Esophagus mucosa (tissue), 1 donor: ENCODE measurements at regions not wholly inside any gene's neighbourhood (a gene's known extent, or its start where the extent isn't known, plus 50 kb on each side); places are given as distances from the start of the nearest gene placed in this dataset.
"Not testable (repeated sequence)": the region's sequence is repeated elsewhere in the genome, so short reads cannot be mapped to it uniquely, and the experiment has no call there.

Experiments used
- ATAC-seq: fragments of 200-7000 bp; cut with Tn5 transposase; one replicate; pipeline ENCODE4 v1.9.1; 2020
- donor health status: DM: yes; HTN: yes; CAD: no.

DNA sequence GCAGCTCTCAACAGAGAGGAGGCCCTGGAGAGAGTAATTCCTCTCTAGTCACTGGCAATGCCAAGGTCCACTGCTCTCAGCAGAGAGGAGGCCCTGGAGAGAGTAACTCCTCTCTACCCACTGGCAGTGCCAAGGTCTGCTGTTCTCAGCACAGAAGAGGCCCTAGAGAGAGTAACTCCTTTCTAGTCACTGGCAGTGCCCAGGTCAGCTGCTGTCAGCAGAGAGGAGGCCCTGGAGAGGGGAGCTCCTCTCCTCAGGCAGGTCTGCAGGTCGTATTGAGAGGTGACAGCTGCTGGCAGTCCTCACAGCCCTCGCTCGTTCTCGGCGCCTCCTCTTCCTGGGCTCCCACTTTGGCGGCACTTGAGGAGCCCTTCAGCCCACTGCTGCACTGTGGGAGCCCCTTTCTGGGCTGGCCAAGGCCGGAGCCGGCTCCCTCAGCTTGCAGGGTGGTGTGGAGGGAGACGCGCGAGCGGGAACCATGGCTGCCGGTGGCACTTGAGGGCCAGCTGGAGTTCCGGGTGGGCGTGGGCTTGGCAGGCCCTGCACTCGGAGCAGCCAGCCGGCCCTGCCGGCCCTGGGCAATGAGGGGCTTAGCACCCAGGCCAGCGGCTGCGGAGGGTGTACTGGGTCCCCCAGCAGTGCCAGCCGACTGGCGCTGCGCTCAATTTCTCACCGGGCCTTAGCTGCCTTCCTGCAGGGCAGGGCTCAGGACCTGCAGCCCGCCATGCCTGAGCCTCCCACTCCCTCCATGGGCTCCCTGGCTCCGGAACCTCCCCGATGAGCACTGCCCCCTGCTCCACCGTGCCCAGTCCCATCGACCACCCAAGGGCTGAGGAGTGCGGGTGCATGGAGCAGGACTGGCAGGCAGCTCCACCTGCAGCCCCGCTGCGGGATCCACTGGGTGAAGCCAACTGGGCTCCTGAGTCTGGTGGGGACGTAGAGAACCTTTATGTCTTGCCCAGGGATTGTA is 642.9 kb downstream of the PRR16 start:
- not testable (repeated sequence) for ATAC-seq

DNA sequence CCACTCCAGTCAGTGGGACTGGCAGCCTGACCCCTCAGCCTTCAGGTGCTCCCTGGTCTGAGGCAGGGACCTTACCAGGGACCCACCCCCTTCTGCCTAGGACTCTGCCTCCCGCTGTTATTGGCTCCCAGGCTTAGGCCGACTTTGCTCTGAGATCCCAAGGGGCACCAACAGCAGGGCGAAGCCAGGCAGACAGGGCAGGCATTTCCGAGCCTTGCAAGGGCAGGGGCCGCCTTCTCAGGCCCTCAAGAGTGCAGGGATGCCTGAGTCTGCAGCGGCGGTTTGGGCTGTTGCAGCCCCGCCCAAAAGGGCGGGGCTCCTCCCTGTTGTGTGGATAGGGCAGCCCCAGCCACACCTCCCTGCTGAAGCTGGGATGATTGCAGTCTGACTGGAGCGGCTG is 644.6 kb downstream of the PRR16 start:
- ATAC-seq: no peak

DNA sequence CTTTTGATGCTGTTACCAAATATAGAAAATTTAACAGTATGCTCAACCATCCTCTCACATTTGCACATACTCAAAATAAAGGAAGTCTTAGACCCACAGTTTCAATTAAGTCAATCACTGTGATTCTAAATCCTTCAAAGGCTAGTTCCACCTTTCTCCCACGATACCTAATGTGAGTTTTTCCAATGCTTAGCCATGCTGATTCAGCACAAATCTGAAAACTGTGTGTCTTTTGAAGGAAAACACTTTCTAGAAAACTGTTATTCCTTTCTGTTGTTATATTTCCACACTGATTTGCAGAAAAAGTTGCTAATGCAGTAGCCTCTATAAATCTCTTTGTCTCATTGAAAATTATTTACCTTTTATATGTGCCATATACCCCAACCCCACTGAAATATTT is 645.7 kb downstream of the PRR16 start:
- ATAC-seq: no peak

DNA sequence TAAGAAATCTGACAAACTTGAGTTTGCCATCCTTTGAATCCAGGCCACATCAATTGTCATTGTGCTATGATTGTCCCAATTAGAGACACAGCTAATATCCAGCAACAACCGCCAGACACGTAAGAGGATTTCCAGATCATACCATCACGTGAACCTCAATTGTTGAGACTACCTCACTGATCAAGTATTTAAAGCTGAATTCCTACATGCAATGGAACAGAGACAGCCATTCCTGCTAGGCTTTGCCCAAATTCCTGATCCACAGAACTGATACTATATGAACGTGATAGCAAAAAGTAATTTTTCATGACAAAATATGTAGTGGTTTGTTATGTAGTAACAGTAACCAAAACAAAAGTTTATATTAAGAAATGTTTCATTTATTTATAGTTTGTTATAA is 657.7 kb downstream of the PRR16 start:
- ATAC-seq: no peak

DNA sequence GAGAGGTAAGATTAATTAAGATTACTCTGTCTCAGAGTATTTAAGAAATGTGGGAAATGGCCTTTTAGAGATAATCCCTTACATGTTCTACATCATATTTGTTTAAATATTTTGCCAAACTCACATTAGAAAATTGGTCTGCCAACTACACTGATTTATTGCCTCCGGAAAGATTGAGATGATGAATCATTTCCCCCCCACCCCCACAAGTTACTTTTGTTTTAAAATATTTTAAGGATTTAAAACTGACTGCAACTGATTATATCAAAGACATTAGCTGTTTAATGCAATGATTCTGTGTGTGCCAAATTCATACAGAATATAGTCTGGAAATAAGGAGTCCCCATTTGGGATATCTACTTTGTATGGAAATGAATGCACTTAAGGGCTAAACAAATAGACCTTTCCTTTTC is 674.4 kb downstream of the PRR16 start:
- ATAC-seq: no peak

DNA sequence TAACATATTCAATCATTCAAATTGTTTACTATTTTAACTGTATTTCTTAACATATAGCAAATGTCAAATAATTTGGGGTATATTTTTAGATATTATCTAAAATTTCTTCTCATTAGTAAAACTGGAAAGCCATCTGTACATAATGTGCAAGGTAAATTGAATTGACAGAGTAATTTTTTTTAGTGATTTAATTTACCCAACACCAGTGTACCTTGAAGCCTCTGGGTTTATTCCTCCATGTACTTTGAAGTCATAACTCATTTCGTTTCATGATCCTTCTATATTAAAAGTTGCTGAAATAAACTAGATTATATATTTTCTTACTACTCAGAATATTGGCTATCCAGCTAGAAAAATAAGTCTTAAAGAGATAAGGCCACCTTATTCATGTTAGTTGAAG is 674.9 kb downstream of the PRR16 start:
- no peak for ATAC-seq

DNA sequence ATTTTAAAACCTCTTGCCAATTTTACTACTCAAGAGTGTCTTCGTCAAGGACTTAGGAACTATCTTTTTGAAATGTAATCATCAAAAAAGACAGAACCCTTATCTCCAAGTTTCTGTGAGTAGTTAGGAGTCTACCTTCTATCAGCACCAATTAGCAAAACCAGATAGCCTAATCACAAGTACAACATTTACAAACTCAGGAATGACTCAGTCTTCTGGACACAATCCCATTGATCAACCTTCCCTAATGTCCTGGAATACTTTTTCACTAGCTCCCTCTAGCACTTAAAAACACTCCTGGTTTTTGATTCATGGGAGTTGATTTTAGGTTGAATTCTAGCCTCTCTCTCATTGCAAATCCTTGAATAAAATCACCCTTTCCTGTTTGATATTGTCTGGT is 680.7 kb downstream of the PRR16 start:
- no peak for ATAC-seq

DNA sequence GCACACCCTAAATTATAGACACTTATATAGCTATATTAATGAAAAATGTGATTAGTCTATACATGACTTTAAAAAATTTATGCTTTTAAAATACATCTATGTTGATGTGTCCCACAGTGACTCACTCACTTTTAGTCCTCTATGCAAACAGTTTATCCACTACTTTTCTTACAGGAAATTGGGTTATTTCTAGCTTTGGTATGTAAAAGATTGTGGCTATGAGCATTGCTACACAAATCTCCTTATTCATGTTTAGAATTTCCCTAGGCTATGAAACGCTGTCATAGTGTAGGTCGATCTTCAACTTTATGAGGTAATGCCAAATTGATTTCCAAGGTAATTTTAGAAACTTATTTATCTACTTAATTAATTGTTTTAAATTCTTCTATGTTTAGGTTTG is 687.4 kb downstream of the PRR16 start:
- ATAC-seq: no peak

DNA sequence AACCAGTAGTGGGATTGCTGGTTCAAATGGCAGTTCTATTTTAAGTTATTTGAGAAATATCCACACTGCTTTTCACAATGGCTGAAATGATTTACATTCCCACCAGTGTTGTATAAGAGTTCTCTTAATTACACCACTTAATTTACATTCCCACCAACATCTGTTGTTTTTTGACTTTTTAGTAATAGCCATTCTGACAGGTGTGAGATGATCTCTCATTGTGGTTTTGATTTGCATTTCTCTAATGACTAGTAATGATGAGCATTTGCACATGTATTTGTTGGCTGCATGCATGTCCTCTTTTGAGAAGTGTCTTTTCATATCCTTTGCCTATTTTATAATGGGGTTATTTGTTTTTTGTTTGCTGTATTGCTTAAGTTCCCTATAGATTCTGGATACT is 688.3 kb downstream of the PRR16 start:
- ATAC-seq: no peak

DNA sequence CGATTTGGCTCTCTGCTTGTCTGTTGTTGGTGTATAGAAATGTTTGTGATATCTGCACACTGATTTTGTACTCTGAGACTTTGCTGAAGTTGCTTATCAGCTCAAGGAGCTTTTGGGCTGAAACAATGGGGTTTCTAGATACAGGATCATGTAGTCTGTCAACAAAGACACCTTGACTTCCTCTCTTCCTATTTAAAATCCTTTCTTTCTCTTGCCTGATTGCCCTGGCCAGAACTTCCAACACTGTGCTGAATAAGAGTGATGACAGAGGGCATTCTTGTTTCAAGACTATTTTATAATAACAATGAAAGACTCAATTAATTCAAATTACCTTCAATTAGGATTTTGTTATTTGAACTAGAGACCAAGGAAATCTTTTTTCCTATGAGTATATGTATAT is 692.5 kb downstream of the PRR16 start:
- no peak for ATAC-seq

DNA sequence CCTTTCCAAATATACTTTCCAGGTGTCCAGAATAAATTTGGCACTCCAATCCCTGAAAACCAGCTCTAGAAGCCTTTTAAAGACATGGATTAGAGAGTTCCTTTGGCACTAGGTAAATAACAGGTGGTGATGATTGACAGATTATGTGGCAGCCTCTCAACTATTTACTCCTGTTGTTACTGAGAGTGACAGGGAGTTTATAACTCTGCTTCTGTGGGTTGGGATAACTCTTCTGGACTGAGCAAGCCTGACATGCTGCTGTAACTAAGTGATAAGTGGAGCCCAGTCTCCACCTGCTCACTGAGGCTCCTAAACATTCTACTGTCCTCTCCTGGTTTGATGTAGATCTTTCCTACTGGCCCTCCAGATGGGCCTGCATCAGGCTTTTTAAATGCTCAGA is 693.2 kb upstream of the FTMT start:
- no peak for ATAC-seq

DNA sequence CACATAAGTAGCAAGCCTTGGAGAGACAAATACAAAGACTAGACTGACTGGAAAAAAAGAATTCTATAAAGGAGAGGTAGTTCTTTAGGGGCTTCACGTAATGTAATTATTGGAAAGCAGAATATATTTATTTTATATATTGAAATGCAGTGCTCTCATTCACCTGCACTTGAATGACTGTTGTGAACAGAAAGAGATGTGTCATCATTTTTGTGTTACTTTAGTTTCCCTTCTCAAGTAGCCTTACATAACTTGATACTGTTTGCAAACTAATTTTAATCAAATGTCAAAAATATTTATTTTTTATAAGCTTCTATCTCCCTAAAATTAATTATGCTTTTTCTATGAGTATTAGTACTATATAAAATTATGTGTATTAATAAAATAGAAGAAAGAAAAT is 691.1 kb upstream of the FTMT start:
- no peak for ATAC-seq

DNA sequence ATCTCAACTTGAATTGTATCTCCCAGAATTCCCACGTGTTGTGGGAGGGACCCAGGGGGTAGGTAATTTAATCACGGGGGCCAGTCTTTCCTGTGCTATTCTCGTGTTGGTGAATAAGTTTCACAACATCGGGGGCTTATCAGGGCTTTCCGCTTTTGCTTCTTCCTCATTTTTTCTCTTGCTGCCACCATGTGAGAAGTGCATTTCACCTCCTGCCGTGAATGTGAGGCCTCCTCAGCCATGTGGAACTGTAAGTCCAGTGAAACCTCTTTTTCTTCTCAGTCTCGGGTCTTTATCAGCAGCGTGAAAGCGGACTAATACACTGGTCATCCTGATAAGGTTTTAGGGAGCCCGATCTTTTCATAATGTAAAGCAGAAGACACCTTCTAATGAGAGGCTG is 687.0 kb upstream of the FTMT start:
- no peak for ATAC-seq

DNA sequence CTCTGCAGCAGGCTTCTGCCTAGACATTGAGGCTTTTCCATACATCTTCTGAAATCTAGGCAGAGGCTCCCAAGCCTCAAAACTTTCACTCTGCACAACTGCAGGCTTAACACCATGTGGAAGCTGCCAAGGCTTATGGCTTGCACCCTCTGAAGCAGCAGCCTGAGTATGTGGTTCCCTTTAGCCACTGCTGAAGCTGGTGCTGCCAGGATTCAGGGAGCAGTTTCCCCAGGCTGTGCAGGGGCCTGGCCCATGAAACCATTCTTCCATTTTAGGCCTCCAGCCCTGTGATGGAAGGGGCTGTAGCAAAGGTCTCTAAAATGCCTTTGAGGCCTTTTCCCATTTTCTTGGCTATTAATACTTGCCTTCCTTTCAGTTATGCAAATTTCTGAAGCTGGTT is 680.3 kb upstream of the FTMT start:
- ATAC-seq: no peak

DNA sequence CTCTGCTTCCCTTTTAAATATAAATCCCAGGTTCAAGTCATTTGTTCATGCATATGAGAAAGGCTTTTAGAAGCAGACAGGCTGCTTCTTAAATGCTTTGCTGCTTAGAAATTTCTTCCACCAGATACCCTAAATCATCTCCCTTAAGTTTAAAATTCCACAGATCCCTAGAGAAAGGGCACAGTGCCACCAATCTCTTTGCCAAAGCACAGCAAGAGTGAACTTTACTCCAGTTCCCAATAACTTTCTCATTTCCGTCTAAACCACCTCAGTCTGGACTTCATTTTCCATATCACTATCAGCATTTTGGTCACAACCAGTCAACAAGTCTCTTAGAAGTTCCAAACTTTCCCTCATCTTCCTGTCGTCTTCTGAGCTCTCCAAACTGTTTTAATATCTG is 679.8 kb upstream of the FTMT start:
- ATAC-seq: no peak

DNA sequence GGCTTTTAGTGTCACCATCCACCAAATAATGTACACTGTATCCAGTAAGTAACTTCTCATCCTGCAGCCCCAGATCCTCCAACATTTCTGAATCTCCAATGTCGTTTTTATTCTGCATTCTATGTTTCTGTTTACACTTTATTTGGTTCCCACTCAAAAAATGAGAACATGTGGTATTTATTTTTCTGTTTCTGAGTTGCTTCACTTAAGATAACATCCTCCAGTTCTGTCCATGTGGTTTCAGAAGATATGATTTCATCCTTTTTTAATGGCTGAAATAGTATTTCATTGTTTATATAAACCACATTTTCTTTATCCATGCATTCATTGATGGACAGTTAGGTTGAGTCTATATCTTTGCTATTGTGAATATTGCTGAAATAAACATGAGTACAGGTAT is 677.3 kb upstream of the FTMT start:
- ATAC-seq: no peak

DNA sequence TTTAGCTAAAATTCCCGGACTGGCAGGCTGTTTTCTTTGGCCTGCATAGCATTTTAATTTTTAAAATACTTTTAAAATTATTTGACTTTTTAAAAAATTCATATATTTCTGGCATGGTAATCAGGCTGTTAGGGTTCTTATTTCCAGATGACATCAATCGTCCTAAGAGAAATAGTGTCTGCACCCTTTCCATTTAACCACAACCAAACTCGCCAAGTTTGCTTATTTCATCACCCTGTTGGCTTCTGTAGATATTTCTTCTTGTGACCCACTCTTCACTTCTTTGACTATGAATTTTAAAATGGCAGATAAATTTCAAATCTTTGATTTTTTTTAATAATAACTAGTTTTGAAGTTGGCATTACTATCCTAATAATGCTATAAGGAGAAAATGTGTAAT is 675.7 kb upstream of the FTMT start:
- no peak for ATAC-seq

DNA sequence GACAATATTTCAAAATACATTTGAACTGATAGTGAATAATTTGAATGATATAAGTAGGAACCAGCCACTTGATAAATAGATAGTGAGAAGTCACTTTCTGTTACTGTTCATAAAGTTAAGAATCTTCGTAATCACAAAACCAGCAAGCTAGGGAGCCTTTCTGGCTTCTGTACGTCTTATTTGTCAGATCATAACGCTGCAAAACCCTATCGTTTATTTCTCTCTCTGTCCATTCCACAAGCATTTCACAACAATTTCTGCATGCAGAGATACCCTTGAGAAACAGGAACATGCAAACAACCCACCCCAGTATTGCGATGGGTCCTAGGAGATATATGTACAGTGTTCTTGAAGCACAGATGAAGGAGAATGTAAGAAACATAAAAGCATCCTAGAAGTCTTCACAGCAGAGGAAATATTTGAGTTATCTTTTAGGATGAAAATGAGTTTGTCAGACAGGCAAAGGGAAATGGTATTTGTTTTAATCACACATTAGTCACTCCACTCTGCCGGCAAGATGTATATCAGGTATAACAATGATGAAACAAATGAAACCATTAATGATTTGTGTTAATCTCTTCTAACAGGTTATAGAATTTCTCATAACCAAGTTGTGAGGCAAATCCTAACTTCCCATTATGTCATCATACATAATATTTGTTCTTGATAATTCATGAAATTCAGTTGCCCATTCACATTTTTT is 668.7 kb upstream of the FTMT start:
- ATAC-seq: no peak

DNA sequence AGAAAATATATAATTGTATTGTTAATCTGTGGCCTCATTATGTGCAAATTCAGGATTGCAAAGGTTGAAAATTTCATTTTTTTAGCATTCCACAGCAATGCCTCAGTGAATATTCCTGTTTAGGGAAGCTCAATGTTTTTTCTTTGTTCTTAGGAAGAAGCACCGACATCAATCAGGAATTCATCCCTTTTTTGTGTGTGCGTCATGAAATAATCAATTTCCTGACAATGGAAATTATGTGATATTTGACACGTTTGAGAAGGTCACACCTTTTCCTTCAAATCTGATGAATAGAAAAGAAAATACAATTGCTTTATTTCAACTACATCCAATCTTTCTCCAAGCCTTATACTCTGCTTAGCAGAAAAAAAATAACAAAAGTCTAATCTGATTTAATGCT is 662.8 kb upstream of the FTMT start:
- ATAC-seq: no peak

DNA sequence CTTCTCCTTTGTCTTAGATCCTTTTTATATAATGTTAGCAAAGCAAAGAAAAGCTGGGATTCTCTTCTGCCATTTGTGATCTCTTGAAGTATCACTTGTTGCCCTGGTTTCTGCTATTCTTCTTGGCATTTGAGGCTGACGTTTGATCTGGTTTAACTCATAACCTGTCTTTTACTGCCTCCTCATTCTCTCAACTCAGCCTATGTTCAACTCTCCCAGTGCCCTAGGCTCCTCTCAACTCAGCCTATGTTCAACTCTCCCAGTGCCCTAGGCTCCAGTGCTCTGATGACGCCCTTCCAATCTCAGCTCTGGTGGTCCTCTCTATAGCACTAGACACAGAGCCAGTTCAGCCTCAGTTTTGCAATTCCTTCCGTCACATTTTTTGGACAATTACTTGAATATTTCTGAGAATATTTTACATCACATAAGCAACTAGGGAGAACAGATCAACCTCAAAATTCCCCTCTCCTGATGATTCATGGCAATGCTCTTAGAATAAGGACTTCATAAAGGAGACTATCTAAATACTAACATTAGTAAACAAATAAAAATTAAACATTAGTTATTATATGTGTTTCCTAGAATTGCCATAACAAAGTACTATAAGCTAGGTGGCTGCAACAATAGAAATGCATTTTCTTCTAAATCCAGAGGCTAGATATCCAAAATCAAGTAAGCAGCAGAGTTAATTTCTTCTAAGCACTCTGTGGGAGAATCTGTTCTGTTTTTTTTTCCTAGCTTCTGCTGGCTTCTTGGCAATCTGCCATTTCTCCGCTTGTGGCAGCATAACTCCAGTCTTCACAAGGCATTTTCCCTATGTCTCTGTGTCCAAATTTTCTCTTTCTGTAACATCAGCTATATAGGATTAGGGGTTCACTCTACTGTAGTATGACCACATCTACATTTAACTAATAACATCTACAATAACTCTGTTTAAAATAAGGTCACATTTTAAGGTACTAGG is 662.1 kb upstream of the FTMT start:
- no peak for ATAC-seq

DNA sequence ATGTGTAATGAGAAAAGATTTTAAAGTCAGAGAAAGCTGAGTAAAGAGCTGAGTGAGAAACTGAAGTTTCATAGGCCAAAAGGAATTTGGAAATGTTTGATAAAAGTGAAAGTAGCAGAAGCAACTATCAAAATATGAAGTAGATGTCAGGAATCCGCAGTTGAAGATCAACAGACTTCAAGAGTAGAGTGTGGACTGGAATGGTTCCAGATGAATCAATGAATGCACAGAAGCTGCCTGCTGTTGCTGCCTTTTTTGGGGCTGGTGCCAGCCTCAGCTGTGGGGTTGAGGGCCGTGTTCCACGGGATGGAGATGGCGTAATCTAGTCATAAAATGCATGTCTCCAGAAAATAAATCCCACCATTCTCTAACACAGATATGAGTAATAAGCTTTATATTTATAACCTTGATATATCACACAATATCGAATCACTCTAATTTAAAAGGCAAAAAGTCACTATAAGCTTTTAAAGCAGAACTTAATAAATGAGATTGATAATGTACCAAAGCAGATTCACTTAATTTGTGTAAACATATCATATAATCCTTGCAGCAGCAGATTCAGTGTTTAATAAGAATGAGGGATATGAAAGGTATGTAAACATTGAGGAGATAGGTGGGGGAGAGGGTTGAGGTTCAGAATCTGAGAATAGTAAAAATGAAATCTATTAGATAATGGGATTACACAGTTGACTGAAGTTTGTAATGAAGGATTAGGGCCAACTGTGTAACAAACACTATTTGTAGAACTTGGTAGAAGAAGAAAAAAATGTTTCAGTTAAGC is 652.3 kb upstream of the FTMT start:
- no peak for ATAC-seq

DNA sequence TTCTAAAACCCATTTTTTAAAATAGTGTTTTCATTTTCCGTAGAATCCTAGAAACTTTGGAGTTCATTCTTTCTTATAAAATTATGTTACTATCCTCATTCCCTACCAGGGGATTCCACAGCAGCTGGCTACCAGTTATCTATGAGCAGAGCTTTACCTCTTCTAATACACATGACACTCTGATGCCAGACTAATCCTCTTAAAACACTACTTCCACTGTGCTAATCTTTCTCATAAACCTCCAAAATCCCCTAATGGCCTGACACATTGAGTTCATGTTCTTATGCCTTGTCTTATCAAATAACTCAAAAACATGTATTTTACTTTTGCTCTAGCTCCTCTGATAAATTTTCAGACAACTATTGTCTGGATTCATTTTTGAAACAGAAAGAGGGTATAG is 633.6 kb upstream of the FTMT start:
- no peak for ATAC-seq
